Ecto neural progenitor cell (in vitro differentiated cells): ENCODE measurements at regions not wholly inside any gene's neighbourhood (a gene's known extent, or its start where the extent isn't known, plus 50 kb on each side); places are given as distances from the start of the nearest gene placed in this dataset.
"Not testable (repeated sequence)": the region's sequence is repeated elsewhere in the genome, so short reads cannot be mapped to it uniquely, and the experiment has no call there.

Source experiments
- DNase-seq: peaks from one replicate; pipeline ENCODE4 v3.0.0-alpha.2; 2018; ENCODE audit warnings: low spot score

DNA sequence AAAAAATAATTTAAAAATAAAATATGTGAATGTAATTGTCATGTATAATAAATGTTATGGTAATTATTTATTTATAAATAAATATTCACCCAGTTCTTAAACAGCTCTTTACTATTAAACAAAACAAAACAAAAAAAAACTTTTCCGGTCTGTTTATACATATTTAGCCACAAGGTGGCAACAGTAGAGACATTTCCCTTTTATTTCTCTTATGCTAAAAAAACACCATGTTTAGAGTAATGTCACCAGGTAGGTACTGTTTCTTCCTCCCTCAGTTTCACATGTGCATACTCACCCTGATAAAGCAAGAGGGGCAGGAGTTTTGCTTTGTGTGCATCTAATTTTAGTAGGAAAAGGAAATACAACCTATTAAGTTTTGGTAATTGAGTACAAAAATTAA is 610.4 kb upstream of the IMPG1 start:
- no peak for DNase-seq

DNA sequence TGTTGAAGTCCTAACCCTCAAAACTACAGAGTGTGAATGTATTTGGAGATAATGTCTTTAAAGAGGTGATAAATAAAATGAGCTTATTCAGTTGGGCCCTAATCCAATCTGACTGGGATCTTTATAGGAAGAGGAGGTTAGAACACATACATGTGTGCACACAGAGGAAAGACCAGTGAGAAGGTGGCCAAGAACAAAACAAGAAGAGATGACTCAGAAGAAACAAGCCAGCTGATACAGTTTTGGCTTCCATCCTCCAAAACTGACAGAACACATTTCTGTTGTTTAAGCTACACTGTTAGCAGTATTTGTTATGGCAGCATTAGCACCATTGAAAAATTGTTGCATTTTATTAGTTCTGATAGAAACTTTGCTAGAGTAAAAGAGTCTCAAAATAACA is 609.3 kb upstream of the IMPG1 start:
- no peak for DNase-seq

DNA sequence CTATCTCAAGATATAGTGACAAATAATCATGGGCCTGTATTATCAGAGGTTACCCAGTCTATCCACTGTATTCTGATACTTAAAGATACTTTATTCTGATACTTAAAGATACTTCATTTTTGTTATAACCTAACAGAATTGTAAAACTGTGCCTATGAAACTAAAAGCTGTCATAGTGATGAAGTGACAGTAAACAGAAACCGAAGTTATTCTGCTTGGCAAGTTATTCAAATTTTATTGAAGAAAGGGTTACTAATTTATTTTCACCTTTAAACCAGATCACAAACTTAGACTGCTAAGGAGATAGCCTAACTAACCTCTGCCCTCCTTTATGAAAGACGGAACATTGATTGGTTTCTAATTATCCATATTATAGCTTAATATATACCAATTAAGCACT is 604.6 kb upstream of the IMPG1 start:
- no peak for DNase-seq

DNA sequence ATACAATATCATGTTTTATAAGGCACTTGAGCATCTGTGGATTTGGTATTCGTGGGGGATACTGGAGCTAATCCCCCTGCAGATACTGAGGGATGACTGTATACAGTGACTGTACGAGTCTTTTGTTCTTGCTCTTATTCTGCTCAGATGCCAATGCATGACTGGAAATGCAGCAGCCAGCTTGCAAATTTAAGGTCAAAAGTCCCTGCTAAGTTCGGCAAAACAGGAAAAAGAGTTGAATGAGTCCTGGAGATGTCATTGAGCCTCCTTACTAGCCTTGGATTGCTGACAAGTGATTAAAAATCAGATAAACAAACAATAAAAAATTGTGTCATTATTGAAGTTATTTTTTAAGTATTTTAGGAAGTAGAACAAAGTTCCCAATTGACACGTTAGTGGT is 599.3 kb upstream of the IMPG1 start:
- no peak for DNase-seq

DNA sequence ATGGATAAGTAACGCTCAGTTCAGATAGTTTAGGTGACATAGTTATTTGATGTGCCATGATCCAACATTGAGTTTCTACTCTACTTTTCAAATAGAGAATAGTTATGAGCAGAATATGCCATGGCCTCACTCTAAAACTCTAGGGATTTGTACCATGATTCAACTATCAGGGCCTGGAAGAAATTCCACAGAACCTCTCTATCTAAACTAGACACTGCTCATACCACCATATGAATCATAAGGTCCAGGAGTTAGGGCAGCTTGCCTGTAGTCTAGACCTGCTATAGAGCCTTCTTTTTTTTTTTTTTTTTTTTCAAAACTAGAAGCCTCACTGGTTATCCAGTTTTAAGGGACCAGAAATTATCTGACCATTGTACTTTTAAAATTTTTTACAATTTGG is 571.8 kb upstream of the IMPG1 start:
- no peak for DNase-seq

DNA sequence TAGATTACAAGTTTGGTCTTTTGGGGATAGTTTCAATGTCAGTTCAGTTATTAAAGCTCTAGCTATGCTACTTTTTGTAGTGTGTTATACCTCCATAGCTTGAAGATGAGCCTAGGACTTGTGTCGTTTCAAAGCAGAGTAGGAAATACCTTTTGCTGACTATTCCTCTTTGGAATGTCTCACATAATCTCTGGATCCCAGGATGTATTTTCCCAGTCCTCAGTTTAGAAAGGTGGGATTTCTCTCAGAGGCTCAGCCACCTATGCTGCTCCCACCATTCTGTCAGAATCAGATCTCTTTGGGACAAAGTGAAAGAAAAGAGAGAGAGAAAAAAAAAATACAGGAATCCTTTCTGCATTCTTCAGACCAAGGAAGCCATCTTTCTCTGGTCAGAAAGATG is 567.5 kb upstream of the IMPG1 start:
- no peak for DNase-seq

DNA sequence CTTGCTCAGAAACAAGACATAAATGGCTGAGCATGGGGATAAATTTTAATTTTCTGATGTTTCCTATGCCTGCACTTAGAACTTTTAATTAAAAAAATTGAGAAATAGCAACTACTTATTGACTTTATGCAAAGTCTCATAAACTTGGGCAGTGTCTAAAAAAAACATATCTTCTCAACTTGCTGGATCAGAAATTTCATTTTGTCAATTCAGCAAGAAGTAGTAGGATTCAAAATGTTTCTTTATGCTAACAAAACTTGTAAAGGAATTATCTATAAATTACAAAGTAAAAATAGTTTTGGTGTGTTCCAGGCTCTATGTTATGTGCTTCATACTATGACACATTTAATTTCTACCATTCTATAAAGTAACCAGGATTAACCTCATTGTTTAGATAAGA is 562.2 kb upstream of the IMPG1 start:
- no peak for DNase-seq

DNA sequence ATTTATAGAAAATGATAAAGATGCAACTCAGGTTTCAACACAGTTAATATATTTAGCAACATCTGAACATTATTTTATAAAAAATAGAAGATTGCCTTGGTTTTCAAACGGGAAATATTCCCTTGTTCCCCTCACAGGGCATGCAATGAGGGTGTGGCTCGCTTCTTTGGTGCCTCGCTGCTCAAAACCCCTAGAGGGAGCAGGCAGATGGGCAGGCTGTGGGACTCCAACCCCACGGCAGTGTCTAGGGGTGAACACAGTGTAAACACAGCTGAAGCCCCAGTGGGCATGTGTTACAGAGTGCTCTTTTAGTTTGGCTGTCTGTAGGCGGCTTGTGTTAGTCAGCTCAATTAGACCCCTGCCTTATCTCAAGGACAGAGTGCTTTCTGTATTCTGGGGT is 560.8 kb upstream of the IMPG1 start:
- no peak for DNase-seq

DNA sequence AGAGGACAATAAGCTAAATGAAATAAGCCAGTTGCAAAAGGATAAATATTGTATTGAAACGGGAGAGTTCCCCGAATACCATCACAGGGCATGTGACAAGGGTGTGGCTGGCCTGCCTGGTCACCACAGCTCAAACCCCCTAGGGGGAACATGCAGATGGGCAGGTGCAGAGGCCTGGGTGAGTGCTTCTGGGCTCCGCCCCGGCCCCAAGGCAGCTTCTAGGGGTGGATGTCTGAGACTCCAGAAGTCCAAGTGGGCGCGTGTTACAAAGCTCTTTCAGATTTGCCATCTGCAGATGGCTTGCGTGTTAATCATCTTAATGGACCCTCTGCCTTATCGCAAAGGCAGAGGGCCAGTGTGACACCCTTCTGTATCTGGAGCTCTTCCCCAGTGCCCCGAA is 559.2 kb upstream of the IMPG1 start:
- no peak for DNase-seq

DNA sequence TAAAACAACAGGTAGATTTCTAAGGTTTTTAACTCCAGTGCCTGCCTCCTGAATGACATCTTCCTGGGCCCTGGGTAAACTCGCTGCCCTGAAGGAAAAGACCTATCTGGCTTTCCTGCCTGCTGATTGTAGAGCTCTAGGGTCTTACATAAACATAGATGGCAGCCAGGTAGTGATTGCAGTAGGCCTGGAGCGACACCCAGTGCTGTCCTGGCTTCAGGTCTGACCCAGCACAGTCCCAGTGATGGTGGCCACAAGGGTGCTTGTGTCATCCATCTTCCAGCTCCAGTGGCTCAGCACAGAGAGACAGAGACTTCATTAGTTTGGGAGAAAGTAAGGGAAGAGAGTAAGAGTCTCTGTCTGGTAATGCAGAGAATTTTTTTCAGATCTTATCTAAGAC is 542.9 kb upstream of the IMPG1 start:
- DNase-seq = no peak

DNA sequence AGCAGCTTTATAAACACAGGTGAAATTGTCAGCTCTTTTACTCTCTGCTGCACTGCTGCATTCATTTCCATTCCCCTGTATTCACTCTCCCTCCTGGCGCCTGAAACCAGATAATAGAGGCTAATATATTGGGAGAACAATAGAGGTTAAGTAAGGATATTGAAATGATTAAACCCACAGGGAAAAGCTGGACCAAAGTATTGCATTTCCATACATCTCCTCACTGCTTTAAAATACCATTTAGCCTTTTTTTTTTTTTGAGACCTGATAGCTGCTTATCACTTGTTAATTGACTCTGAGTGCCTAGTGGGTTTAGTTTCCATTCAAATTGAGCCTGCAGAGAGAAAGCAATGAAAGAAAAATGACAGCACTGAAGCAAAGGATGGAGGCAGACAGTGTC is 540.5 kb upstream of the IMPG1 start:
- DNase-seq = no peak

DNA sequence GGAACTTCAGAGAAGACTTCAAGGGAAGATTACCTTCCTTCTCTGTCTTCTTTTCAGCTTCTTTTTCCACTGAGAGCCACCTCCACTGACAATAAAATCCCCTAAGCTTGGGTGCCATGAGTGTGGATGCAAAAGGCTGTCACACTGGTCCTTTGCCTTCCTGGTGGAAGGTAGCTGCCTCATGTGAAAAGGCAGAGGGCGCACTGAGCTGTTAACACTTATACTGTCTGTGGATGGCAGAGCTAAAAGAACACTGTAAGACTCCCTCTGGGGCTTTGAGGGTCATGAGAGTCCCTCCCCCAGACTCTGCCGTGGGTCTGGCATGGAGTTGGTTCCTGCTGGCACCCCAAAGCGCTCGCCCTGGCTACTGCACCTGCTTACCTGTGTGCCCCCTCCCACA is 536.7 kb upstream of the IMPG1 start:
- DNase-seq = peak; percentile 37

DNA sequence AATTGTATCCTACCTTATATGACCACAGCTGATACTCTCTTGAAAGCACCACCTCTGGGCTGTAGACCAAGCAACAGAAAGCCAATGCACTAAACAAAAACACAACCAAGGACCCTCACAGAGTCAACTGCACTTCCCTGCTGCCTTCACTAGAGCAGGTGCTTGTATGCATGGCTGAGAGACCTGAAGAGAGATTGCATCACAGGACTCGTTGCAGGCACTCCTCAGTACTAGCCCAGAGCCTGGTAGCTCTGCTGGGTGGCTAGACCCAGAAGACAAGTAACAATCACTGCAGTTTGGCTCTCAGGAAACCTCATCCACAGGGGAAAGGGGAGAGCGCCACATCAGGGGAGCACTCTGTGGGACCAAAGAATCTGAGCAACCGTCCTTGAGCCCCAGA is 521.6 kb upstream of the IMPG1 start:
- no peak for DNase-seq

DNA sequence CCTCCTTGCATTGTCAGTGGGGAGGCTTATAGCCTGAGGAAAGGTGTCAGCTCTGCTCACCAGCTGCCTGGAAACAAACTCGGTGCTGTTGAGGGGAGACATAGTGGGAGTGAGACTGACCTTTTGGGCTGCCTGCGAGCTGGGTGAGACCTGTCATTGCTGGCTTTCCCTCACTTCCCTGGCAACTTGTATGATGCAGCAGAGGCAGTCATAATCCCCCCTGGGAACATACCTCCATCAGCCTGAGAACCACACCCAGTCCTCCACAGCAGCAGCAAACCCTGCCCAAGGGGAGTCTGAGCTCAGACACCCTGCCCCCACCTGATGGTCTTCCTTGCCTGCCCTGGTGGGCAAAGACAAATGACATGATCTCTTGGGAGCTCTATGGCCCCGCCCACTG is 521.2 kb upstream of the IMPG1 start:
- DNase-seq = no peak

DNA sequence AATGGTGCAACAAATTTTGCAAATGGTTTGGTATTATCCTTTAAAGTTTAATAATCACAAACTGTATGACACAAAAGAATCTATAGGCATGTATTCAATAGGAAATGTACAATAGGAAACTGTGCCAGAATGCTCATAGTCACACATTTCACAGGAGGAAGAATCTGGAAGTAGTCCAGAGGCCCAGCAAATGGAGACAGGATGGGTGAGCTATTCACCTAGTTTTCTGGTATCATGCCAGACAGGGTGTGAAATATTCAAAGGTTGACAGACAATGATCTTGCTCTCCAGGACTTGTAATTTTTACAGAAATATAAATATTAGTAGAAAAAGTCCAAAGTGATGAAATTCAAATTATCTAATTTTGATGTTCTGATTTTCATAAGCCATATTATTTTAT is 520.1 kb upstream of the IMPG1 start:
- no peak for DNase-seq

DNA sequence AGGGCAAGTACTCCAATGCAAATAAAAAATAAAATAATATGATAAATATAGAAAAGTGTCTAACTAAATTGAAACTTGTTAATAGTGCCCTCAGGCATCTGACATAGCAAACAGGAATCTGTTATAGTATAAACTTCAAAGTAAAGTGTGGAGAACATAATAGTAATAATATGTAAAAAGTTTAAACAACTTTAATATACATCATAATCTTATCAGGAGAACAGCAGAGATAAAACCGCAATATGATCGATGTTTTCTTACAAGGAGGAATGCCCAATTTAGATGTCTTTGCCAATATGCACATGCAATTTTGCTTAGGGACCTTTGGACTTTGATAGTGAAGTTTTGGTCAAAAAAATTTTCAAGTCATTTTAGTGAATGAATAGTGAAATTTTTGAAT is 514.8 kb upstream of the IMPG1 start:
- no peak for DNase-seq

DNA sequence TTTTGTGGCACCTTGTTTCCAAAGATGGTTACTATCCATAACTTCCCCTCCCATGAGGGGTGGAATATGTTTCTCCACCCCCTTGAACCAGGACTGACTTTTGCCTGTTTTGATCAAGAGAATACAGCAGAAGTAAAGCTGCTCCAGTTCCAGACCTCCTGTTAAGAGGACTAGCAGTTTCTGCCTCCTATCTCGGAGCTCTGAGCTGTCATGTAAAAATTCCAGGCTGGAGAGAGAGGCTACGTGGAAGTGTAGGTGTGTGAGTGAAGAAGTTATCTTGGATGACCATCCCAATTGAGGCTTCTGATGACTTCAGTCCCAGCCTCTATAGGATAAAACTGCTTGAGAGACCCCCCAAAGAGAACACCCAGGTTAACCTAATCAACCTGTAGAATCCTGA is 511.7 kb upstream of the IMPG1 start:
- DNase-seq = no peak

DNA sequence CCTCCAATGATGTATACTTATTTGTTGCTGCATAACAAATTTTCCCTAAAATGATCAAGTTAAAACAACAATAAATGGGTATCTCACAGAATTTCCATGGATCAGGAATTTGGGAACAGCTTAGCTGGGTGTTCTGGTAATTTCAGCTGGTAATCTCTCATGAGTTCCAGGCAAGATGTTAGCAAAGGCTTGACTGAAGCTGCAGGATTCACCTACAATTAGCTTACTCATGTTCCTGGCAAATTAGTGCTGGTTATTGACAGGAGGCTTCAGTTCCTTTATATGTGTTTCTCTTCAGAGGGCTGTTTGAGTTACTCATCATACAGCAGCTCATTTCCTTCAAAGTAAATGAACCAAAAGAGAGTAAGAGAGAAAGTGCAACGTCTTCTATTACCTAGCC is 506.3 kb upstream of the IMPG1 start:
- DNase-seq = no peak

DNA sequence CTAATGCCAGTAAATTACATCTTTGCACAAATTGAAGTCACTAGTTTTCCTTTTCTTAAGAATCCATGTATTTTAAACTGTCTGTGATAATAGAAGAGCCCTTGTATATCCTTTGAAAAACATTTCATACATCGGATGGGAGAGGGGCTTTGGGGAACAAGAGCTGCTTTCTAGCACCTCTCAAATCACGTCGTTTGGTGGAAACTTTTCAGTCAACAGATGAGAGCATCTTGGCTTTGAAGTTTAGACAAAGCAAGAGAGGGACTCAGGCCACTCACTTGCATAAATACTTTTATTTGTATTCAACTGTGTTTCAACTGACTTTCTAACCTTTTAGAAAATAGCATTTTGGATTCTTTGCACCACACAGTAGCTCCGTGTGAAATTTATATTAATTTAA is 502.3 kb upstream of the IMPG1 start:
- no peak for DNase-seq

DNA sequence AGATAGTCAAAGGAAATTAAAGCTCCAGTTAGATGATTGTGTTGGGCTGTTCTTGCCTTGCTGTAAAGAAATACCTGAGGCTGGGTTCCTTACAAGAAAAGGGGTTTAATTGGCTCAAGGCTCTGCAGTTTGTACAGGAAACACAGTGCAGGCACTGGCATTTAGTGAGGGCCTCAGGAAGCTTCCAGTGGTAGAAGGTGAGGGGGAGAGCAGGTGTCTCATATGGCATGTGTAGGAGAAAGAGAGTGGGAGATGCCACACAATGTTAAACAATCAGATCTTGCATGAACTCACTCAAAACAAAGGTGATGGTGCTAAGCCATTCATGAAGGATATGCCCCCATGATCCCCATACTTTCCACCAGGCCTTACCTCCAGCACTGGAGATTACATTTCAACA is 493.5 kb upstream of the IMPG1 start:
- DNase-seq = no peak

DNA sequence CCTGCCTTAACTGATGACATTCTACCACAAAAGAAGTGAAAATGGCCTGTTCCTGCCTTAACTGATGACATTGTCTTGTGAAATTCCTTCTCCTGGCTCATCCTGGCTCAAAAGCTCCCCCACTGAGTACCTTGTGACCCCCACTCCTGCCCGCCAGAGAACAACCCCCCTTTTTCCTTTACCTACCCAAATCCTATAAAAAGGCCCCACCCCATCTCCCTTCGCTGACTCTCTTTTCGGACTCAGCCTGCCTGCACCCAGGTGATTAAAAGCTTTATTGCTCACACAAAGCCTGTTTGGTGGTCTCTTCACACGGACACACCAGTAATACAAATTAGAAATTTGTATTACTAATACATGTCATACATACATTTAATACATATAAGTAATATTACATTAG is 489.9 kb upstream of the IMPG1 start:
- DNase-seq = not testable (repeated sequence)

DNA sequence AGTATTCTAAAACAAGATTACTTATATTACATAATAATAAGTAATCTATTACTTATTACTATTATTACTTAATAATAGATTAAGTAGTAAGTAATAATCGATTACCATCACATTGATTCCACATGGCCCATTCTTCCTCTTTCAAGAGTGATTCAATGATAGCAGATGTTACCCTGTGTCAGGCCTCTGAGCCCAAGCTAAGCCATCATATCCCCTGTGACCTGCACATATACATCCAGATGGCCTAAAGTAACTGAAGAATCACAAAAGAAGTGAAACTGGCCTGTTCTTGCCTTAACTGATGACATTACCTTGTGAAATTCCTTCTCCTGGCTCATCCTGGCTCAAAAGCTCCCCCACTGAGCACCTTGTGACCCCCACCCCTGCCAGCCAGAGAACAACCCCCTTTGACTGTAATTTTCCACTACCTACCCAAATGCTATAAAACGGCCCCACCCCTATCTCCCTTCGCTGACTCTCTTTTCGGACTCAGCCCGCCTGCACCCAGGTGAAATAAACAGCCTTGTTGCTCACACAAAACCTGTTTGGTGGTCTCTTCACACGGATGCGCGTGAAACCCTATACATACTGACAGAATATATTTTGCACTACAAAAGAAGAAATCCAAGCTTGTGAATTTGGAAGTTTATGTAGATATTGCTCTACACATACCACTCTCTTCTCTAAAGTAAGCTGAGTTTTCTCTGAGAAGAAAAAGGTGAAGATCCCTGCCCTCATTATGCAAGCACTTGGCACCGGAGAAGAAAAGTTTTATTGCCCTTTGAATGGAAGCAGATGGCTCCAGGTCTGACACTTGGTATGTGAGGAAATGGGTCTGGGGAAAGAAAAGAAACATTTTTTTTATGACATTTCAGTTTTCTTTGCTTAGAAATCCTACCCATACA is 488.6 kb upstream of the IMPG1 start:
- not testable (repeated sequence) for DNase-seq

DNA sequence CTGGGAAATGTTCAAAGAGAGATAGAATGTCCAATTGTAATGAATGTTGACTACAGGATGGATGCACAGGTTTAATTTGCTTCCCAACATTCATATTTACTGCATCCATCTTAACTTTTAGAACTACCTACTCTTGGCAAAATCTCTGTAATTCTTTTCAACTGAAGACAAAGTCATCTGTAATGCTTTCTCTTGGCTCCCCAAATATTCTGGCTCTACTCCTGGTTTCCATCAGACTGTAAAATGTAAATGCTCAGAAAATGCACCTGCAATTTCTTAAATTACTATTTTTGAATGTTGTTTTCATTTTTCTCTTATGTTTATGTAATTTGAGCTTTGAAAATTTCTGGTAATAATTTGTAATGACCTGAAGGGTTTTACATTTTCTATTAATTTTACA is 480.8 kb upstream of the IMPG1 start:
- DNase-seq = no peak

DNA sequence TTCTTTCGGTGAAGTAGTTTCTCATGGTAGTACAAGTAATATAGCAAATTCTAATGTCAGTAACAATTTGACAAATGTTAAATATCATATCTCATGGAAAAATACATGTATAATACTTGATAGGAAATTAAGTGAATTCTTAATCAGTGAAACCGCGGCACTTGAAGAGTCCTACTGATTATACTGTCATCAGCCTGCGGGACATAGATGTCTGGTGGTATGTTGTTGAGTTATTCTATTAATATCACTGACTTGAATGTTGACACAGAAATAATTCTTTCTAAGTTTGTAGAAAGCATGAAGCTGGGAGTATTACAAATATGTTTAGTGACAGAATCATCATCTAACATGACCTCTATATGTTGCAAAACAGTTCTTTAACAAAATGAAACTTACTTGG is 479.8 kb upstream of the IMPG1 start:
- DNase-seq = no peak
